WTC11 (cell line): ENCODE measurements at regions not wholly inside any gene's neighbourhood (a gene's known extent, or its start where the extent isn't known, plus 50 kb on each side); places are given as distances from the start of the nearest gene placed in this dataset.

Experiments used
- CREM ChIP-seq: sonication (generic); formaldehyde crosslinking; IDR thresholded peaks from 2 replicates; pipeline ENCODE4 v1.8.1; 2022; ENCODE audit warnings: mild to moderate bottlenecking, missing genetic modification reagents, moderate library complexity
- CTCF ChIP-seq: fragments of 200-600 bp; IDR thresholded peaks from 2 replicates; pipeline ENCODE4 v1.8.0; 2022; ENCODE audit warnings: antibody characterized with exemption
- GABPB1 ChIP-seq: sonication (generic); formaldehyde crosslinking; IDR thresholded peaks from 2 replicates; pipeline ENCODE4 v1.8.1; 2023; ENCODE audit warnings: mild to moderate bottlenecking, missing genetic modification reagents
- JAZF1 ChIP-seq: fragments of 250-450 bp; sonication (Bioruptor Pico); IDR thresholded peaks from 2 replicates; pipeline ENCODE4 v1.9.0; 2021; ENCODE audit warnings: moderate library complexity, mild to moderate bottlenecking, inconsistent platforms
- KAT7 ChIP-seq: sonication (generic); formaldehyde crosslinking; IDR thresholded peaks from 2 replicates; pipeline ENCODE4 v1.8.1; 2023; ENCODE audit warnings: missing genetic modification reagents, mild to moderate bottlenecking, borderline replicate concordance
- TCF7 ChIP-seq: sonication (generic); formaldehyde crosslinking; IDR thresholded peaks from 2 replicates; pipeline ENCODE4 v1.8.0; 2022; ENCODE audit warnings: mild to moderate bottlenecking, low read depth, missing genetic modification reagents, moderate library complexity

GRCh38 chr14:65941091-65941490 lies 528.6 kb downstream of the FUT8 start:
- TF ChIP-seq CTCF (no peak), KAT7 (CRISPR knock-in tag) (no peak), JAZF1 (CRISPR knock-in tag) (no peak), CREM (CRISPR knock-in tag) (no peak), GABPB1 (no peak), TCF7 (no peak)
